SK-N-SH treated with all-trans-retinoic acid at 6 μM for 48 hours (cell line): ENCODE measurements at regions not wholly inside any gene's neighbourhood (a gene's known extent, or its start where the extent isn't known, plus 50 kb on each side); places are given as distances from the start of the nearest gene placed in this dataset.

Experiments used
- ATAC-seq: fragments of 200-7000 bp; cut with Tn5 transposase; 3 replicates; pipeline ENCODE4 v1.9.1; 2020; ENCODE audit warnings: mild to moderate bottlenecking, moderate library complexity
- ARNTL ChIP-seq: fragments of 450-650 bp; formaldehyde crosslinking; IDR thresholded peaks from 2 replicates; pipeline ENCODE4 v1.5.0; 2020; ENCODE audit warnings: low read depth, mild to moderate bottlenecking, moderate library complexity, borderline replicate concordance
- CREB5 ChIP-seq: fragments of 250-450 bp; sonication (Bioruptor Pico); IDR thresholded peaks from 2 replicates; pipeline ENCODE4 v1.5.1; 2020; ENCODE audit warnings: low read depth, mild to moderate bottlenecking, moderate library complexity
- CSRNP3 ChIP-seq: fragments of 250-450 bp; sonication (Bioruptor Pico); IDR thresholded peaks from 2 replicates; pipeline ENCODE4 v1.5.1; 2021; ENCODE audit warnings: mild to moderate bottlenecking, moderate library complexity
- ESRRG ChIP-seq: fragments of 250-450 bp; sonication (Bioruptor Pico); IDR thresholded peaks from 2 replicates; pipeline ENCODE4 v1.6.1; 2021; ENCODE audit warnings: mild to moderate bottlenecking
- GLIS3 ChIP-seq: fragments of 250-450 bp; sonication (Bioruptor Pico); IDR thresholded peaks from 2 replicates; pipeline ENCODE4 v1.5.0; 2020; ENCODE audit warnings: mild to moderate bottlenecking, moderate library complexity
- ISL1 ChIP-seq: fragments of 250-450 bp; sonication (Bioruptor Pico); IDR thresholded peaks from 2 replicates; pipeline ENCODE4 v2.1.2; 2022; ENCODE audit warnings: mild to moderate bottlenecking, moderate library complexity
- OSR1 ChIP-seq: fragments of 250-450 bp; sonication (Bioruptor Pico); IDR thresholded peaks from 2 replicates; pipeline ENCODE4 v1.8.0; 2022; ENCODE audit warnings: moderate library complexity, mild to moderate bottlenecking, inconsistent platforms
- PATZ1 ChIP-seq: fragments of 250-450 bp; sonication (Bioruptor Pico); IDR thresholded peaks from 2 replicates; pipeline ENCODE4 v1.8.0; 2020; ENCODE audit warnings: mild to moderate bottlenecking, moderate library complexity, borderline replicate concordance
- POU6F1 ChIP-seq: fragments of 250-450 bp; sonication (Bioruptor Pico); IDR thresholded peaks from 2 replicates; pipeline ENCODE4 v1.8.0; 2021; ENCODE audit warnings: low read depth, mild to moderate bottlenecking, moderate library complexity, borderline replicate concordance
- PPARA ChIP-seq: fragments of 250-450 bp; sonication (Bioruptor Pico); IDR thresholded peaks from 2 replicates; pipeline ENCODE4 v1.5.0; 2020; ENCODE audit warnings: mild to moderate bottlenecking, borderline replicate concordance
- RARB ChIP-seq: fragments of 250-450 bp; sonication (Bioruptor Pico); IDR thresholded peaks from 2 replicates; pipeline ENCODE4 v1.8.0; 2021; ENCODE audit warnings: mild to moderate bottlenecking, moderate library complexity
- TCF4 ChIP-seq: fragments of 250-450 bp; sonication (Bioruptor Pico); IDR thresholded peaks from 2 replicates; pipeline ENCODE4 v1.8.0; 2021; ENCODE audit warnings: mild to moderate bottlenecking, moderate library complexity, borderline replicate concordance
- TOX ChIP-seq: fragments of 250-450 bp; sonication (Bioruptor Pico); IDR thresholded peaks from 2 replicates; pipeline ENCODE4 v1.8.0; 2021; ENCODE audit warnings: mild to moderate bottlenecking, moderate library complexity, borderline replicate concordance
- TSHZ2 ChIP-seq: fragments of 250-450 bp; sonication (Bioruptor Pico); IDR thresholded peaks from 2 replicates; pipeline ENCODE4 v1.5.0; 2020; ENCODE audit warnings: mild to moderate bottlenecking, moderate library complexity
- ZC3H10 ChIP-seq: fragments of 250-450 bp; sonication (Bioruptor Pico); IDR thresholded peaks from 2 replicates; pipeline ENCODE4 v1.5.1; 2021; ENCODE audit warnings: mild to moderate bottlenecking, moderate library complexity
- ZFP3 ChIP-seq: fragments of 250-450 bp; sonication (Bioruptor Pico); IDR thresholded peaks from 2 replicates; pipeline ENCODE4 v1.5.0; 2020; ENCODE audit warnings: mild to moderate bottlenecking, moderate library complexity
- ZFP30 ChIP-seq: fragments of 450-650 bp; formaldehyde crosslinking; IDR thresholded peaks from 2 replicates; pipeline ENCODE4 v1.5.0; 2022; ENCODE audit warnings: mild to moderate bottlenecking, moderate library complexity
- ZNF565 ChIP-seq: fragments of 450-650 bp; formaldehyde crosslinking; conservative IDR thresholded peaks from 2 replicates; pipeline ENCODE4 v1.5.0; 2020; ENCODE audit warnings: low read depth, mild to moderate bottlenecking, moderate library complexity
- ZNF70 ChIP-seq: fragments of 450-650 bp; formaldehyde crosslinking; IDR thresholded peaks from 2 replicates; pipeline ENCODE4 v1.5.0; 2020; ENCODE audit warnings: mild to moderate bottlenecking, moderate library complexity
- ZNF8 ChIP-seq: fragments of 450-650 bp; formaldehyde crosslinking; IDR thresholded peaks from 2 replicates; pipeline ENCODE4 v1.5.0; 2020; ENCODE audit warnings: mild to moderate bottlenecking, moderate library complexity

GRCh38 chr18:41737218-41737617 is 217.8 kb upstream of the PIK3C3 start:
- no peak for TF ChIP-seq ZC3H10 (CRISPR knock-in tag)
- no peak for TF ChIP-seq ZFP3 (CRISPR knock-in tag)
- TF ChIP-seq ZNF8: no peak
- no peak for TF ChIP-seq GLIS3 (CRISPR knock-in tag)
- ATAC-seq: no peak

GRCh38 chr18:41734917-41735316 is 220.1 kb upstream of the PIK3C3 start:
- no peak for ATAC-seq

GRCh38 chr18:41732356-41732755 is 222.7 kb upstream of the PIK3C3 start:
- ATAC-seq: no peak
- TF ChIP-seq OSR1 (CRISPR knock-in tag): no peak
- TF ChIP-seq GLIS3 (CRISPR knock-in tag): no peak
- no peak for TF ChIP-seq ESRRG (CRISPR knock-in tag)
- TF ChIP-seq ZFP3 (CRISPR knock-in tag): no peak
- no peak for TF ChIP-seq PPARA (CRISPR knock-in tag)
- TF ChIP-seq ZNF565 (CRISPR knock-in tag): no peak
- no peak for TF ChIP-seq CREB5 (CRISPR knock-in tag)
- no peak for TF ChIP-seq TCF4
- no peak for TF ChIP-seq TOX
- TF ChIP-seq TSHZ2 (CRISPR knock-in tag): no peak
- TF ChIP-seq CSRNP3 (CRISPR knock-in tag): no peak
- TF ChIP-seq PATZ1: no peak
- no peak for TF ChIP-seq ZC3H10 (CRISPR knock-in tag)
- no peak for TF ChIP-seq ZNF70 (CRISPR knock-in tag)
- no peak for TF ChIP-seq ISL1
- no peak for TF ChIP-seq ZFP30 (CRISPR knock-in tag)
- TF ChIP-seq POU6F1 (CRISPR knock-in tag): no peak
- TF ChIP-seq ARNTL: no peak
- no peak for TF ChIP-seq RARB (CRISPR knock-in tag)

More at GRCh38 chr18:41734917-41735316, 220.1 kb upstream of the PIK3C3 start:
- TF ChIP-seq CREB5 (CRISPR knock-in tag) (no peak), POU6F1 (CRISPR knock-in tag) (no peak), ZC3H10 (CRISPR knock-in tag) (no peak), OSR1 (CRISPR knock-in tag) (no peak), PPARA (CRISPR knock-in tag) (no peak), ZFP30 (CRISPR knock-in tag) (no peak), TOX (no peak)
